GM12878 (cell line): ENCODE measurements at regions not wholly inside any gene's neighbourhood (a gene's known extent, or its start where the extent isn't known, plus 50 kb on each side); places are given as distances from the start of the nearest gene placed in this dataset.

Source experiments
- ATAC-seq: fragments of 200-7000 bp; cut with Tn5 transposase; 3 replicates; pipeline ENCODE4 v1.9.1; 2020; ENCODE audit warnings: mild to moderate bottlenecking, moderate library complexity
- BruUV-seq: library from RNA; stranded (reverse); fragments of 400-500 nt; replicated peaks from 2 replicates; lab custom pipeline; 2021; lab: Mats Ljungman, UMichigan
- CTCF ChIA-PET: fragments of 300-600 bp; sonication (Branson Sonifier 250); formaldehyde crosslinking; extraction: SDS; loops from one replicate; lab custom pipeline; 2021; ENCODE audit warnings: inconsistent platforms; lab: Yijun Ruan, JAX
- POLR2A ChIA-PET: fragments of 350-600 bp; formaldehyde crosslinking; extraction: SDS; loops from one replicate; lab custom pipeline; 2021; ENCODE audit warnings: inconsistent platforms; lab: Charles Lee
- RAD21 ChIA-PET: fragments of 300-600 bp; sonication (Branson Sonifier 250); formaldehyde crosslinking; loops from one replicate; lab custom pipeline; 2023; ENCODE audit warnings: antibody characterized with exemption; ENCODE audit not compliant: unreplicated experiment; lab: Charles Lee
- SMC1A ChIA-PET: fragments of 300-600 bp; sonication (Branson Sonifier 250); formaldehyde crosslinking; loops from one replicate; lab custom pipeline; 2023; ENCODE audit not compliant: unreplicated experiment, uncharacterized antibody; lab: Charles Lee
- DNase-seq: peaks from one replicate; pipeline ENCODE4 v3.0.0-alpha.2; 2011; ENCODE audit warnings: low read depth, low spot score
- FAIRE-seq: peaks from 3 replicates; lab custom pipeline; 2011; peaks lifted over from hg19 to GRCh38; lab: Jason Lieb, UNC
- H2AFZ ChIP-seq: 2 replicates; pipeline ENCODE4 v1.6.0; 2011; ENCODE audit warnings: low read depth, low read length, control low read depth; ENCODE audit not compliant: control insufficient read depth
- H3K27ac ChIP-seq: 2 replicates; pipeline ENCODE4 v1.5.1; 2011; ENCODE audit warnings: control low read depth; ENCODE audit not compliant: control insufficient read depth, insufficient read depth
- H3K27me3 ChIP-seq, 2 experiments: replicated peaks in 1 of 2; 2 replicates each; pipeline versions ENCODE4 v1.6.0 to v1.6.1; 2011; ENCODE audit warnings: low read length in 1 of 2; ENCODE audit not compliant: control insufficient read depth in 2 of 2, insufficient read depth in 2 of 2
- H3K36me3 ChIP-seq, 2 experiments: 2 replicates each; pipeline ENCODE4 v1.5.1; 2011; ENCODE audit warnings: low read length in 1 of 2; ENCODE audit not compliant: control insufficient read depth in 2 of 2, insufficient read depth in 2 of 2
- H3K4me1 ChIP-seq: 2 replicates; pipeline ENCODE4 v1.6.1; 2011; ENCODE audit warnings: mild to moderate bottlenecking, low read length, moderate library complexity, mixed read lengths; ENCODE audit not compliant: control insufficient read depth, insufficient read depth
- H3K4me2 ChIP-seq: 2 replicates; pipeline ENCODE4 v1.6.0; 2011; ENCODE audit warnings: control low read depth; ENCODE audit not compliant: control insufficient read depth, insufficient read depth
- H3K4me3 ChIP-seq: fragments of 200-600 bp; sonication (generic); 2 replicates; pipeline ENCODE4 v1.5.1; 2016
- H3K79me2 ChIP-seq: 2 replicates; pipeline ENCODE4 v1.6.0; 2011; ENCODE audit warnings: low read length; ENCODE audit not compliant: control insufficient read depth, insufficient read depth
- H3K9ac ChIP-seq: 2 replicates; pipeline ENCODE4 v1.8.0; 2011; ENCODE audit warnings: low read length, control low read depth, mixed read lengths; ENCODE audit not compliant: control insufficient read depth, insufficient read depth
- H3K9me3 ChIP-seq: replicated peaks from 3 replicates; pipeline ENCODE4 v1.5.1; 2011; ENCODE audit warnings: mild to moderate bottlenecking, low read length; ENCODE audit not compliant: control insufficient read depth, insufficient read depth
- H4K20me1 ChIP-seq: 2 replicates; pipeline ENCODE4 v1.6.0; 2011; ENCODE audit not compliant: control insufficient read depth, insufficient read depth
- CBX3 ChIP-seq: fragments of 200-600 bp; sonication (generic); IDR thresholded peaks from 2 replicates; pipeline ENCODE4 v1.6.1; 2016; ENCODE audit warnings: low read depth, borderline replicate concordance
- STAT3 ChIP-seq: IDR thresholded peaks from 2 replicates; pipeline ENCODE4 v1.6.1; 2011; ENCODE audit warnings: low read depth, low read length, improper control_type of control experiment
- ZNF217 ChIP-seq: fragments of 450-650 bp; IDR thresholded peaks from 2 replicates; pipeline ENCODE4 v1.6.1; 2017; ENCODE audit warnings: antibody characterized with exemption, mild to moderate bottlenecking
- WGBS: methylation state at CpG from one replicate; pipeline ENCODE4 v1.1.6; 2016; ENCODE audit warnings: low lambda C conversion rate; ENCODE audit not compliant: insufficient replicate concordance, insufficient coverage; ENCODE audit errors: missing lambda C conversion rate; 5-methylcytosine and 5-hydroxymethylcytosine counted together
- in situ Hi-C: fragments of 300-500 bp; cut with MboI; formaldehyde crosslinking; loops from 9 replicates; pipeline ENCODE4 v1.14.3; 2018; ENCODE audit warnings: mixed read lengths
- intact Hi-C: fragments of 100-400 bp; cut with micrococcal nuclease; formaldehyde crosslinking; loops from one replicate; pipeline ENCODE4 v1.14.2; 2022; ENCODE audit not compliant: unreplicated experiment
- TF ChIP-seq, protein P1 (sequence below): fragments of 450-650 bp; formaldehyde crosslinking; IDR thresholded peaks from 2 replicates; pipeline ENCODE4 v1.4.0; 2020; ENCODE audit warnings: mild to moderate bottlenecking, moderate library complexity
- TF ChIP-seq, protein P2 (sequence below): fragments of 450-650 bp; IDR thresholded peaks from 2 replicates; pipeline ENCODE4 v1.6.1; 2018; ENCODE audit warnings: mild to moderate bottlenecking, low read depth, moderate library complexity; ENCODE audit not compliant: partially characterized antibody
- TF ChIP-seq, protein P3 (sequence below): IDR thresholded peaks from 2 replicates; pipeline ENCODE4 v1.6.1; 2011; ENCODE audit warnings: low read depth, mild to moderate bottlenecking, low read length, moderate library complexity, borderline replicate concordance; ENCODE audit errors: extremely low read depth
- TF ChIP-seq, protein P4 (sequence below): fragments of 450-650 bp; formaldehyde crosslinking; IDR thresholded peaks from 2 replicates; pipeline ENCODE4 v1.5.0; 2022; ENCODE audit warnings: mild to moderate bottlenecking, missing genetic modification characterization
- TF ChIP-seq, protein P5 (sequence below), 3 experiments: IDR thresholded peaks in 2 of 3; conservative IDR thresholded peaks in 1 of 3; 2 replicates each; pipeline ENCODE4 v1.5.1; 2011; ENCODE audit warnings: low read depth in 3 of 3, low read length in 3 of 3, mild to moderate bottlenecking in 3 of 3, control low read depth in 2 of 3, moderate library complexity in 2 of 3, inconsistent platforms in 1 of 3, mixed read lengths in 1 of 3; ENCODE audit not compliant: control insufficient read depth in 2 of 3, insufficient read depth in 1 of 3; ENCODE audit errors: extremely low read depth in 1 of 3

DNA sequence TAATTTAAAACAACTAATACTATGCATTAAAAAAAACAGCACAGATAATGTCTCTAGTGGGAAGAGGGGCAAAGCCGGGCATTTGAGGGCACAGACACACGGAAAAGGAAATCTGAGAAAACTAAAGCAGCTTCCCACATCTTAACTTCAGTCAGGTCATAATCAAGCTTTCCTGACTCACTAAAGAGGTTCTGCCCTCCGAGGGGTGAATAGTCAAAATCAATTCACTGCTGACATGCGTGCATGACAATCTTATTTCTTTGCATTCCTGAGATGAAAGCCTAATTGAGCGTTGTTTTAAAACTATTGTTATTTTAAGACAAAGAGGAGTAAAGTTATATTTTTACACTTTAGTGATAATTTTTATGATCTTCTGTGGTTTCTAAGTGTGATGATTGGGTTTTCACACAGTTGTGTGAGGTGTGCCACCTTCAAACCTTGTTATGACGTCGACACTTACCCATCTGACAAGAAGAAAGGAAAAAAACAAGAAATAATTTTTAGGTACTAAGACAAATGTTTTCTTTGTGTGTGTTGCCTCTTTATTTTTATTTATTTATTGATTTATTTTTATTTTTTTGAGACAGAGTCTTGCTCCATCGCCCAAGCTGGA, 90.9 kb downstream of the GATA6 start (continued):
- TF ChIP-seq, protein P1, sequence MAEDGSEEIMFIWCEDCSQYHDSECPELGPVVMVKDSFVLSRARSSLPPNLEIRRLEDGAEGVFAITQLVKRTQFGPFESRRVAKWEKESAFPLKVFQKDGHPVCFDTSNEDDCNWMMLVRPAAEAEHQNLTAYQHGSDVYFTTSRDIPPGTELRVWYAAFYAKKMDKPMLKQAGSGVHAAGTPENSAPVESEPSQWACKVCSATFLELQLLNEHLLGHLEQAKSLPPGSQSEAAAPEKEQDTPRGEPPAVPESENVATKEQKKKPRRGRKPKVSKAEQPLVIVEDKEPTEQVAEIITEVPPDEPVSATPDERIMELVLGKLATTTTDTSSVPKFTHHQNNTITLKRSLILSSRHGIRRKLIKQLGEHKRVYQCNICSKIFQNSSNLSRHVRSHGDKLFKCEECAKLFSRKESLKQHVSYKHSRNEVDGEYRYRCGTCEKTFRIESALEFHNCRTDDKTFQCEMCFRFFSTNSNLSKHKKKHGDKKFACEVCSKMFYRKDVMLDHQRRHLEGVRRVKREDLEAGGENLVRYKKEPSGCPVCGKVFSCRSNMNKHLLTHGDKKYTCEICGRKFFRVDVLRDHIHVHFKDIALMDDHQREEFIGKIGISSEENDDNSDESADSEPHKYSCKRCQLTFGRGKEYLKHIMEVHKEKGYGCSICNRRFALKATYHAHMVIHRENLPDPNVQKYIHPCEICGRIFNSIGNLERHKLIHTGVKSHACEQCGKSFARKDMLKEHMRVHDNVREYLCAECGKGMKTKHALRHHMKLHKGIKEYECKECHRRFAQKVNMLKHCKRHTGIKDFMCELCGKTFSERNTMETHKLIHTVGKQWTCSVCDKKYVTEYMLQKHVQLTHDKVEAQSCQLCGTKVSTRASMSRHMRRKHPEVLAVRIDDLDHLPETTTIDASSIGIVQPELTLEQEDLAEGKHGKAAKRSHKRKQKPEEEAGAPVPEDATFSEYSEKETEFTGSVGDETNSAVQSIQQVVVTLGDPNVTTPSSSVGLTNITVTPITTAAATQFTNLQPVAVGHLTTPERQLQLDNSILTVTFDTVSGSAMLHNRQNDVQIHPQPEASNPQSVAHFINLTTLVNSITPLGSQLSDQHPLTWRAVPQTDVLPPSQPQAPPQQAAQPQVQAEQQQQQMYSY = no peak
- TF ChIP-seq, protein P2, sequence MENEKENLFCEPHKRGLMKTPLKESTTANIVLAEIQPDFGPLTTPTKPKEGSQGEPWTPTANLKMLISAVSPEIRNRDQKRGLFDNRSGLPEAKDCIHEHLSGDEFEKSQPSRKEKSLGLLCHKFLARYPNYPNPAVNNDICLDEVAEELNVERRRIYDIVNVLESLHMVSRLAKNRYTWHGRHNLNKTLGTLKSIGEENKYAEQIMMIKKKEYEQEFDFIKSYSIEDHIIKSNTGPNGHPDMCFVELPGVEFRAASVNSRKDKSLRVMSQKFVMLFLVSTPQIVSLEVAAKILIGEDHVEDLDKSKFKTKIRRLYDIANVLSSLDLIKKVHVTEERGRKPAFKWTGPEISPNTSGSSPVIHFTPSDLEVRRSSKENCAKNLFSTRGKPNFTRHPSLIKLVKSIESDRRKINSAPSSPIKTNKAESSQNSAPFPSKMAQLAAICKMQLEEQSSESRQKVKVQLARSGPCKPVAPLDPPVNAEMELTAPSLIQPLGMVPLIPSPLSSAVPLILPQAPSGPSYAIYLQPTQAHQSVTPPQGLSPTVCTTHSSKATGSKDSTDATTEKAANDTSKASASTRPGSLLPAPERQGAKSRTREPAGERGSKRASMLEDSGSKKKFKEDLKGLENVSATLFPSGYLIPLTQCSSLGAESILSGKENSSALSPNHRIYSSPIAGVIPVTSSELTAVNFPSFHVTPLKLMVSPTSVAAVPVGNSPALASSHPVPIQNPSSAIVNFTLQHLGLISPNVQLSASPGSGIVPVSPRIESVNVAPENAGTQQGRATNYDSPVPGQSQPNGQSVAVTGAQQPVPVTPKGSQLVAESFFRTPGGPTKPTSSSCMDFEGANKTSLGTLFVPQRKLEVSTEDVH = no peak
- TF ChIP-seq CBX3 (no peak), STAT3 (no peak)
- TF ChIP-seq, all 136 proteins: peak for 0

DNA sequence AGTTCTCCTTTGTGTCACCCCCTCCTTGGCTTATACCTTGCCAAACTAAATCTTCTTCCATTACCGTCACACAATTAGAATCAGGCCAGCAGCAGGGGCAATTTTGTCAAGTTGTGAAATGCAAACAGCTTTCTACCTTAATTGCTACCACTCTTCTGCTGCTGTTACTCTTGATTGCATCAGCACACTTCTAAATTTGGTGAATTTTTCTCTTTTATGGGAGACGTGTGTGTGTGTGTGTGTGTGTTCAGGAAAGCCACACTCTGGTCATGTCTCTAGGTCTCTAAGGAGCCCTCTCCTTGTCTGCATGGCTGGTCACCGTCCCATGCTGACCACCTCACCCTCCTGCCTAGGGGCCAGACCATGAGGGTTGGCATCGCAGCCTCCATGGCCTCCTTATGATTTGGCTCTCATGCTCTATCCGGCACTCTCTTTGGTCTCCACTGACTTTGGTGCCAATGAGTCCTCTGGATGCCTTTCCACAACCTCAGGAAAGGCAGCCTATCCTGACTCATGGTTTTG, 87.7 kb downstream of the GATA6 start:
- Histone ChIP-seq H3K36me3 (no peaks in the 10 kb centered on the region), H2AFZ (no peak overlapping the region), H3K27me3 (no peaks in the 10 kb centered on the region), H3K9ac (no peak overlapping the region), H3K4me1 (no peaks in the 10 kb centered on the region), H3K79me2 (no peaks in the 10 kb centered on the region), H3K4me3 (no peak overlapping the region), H3K4me2 (no peak overlapping the region), H3K27ac (no peak overlapping the region), H4K20me1 (no peaks in the 10 kb centered on the region), H3K9me3 (no peaks in the 10 kb centered on the region)
- in situ Hi-C loops (no loop called here), intact Hi-C loops (loop anchor here (10.0 kb wide), 2 partner anchors 58 to 298 kb away; no protein-coding TSS in a partner anchor)
- ChIA-PET RAD21 (no interaction called here), SMC1A (no interaction called here), CTCF (no interaction called here), POLR2A (no interaction called here)
- WGBS = 41% methylated on average over 5 of the region's 5 CpGs
- no peak for DNase-seq
- ATAC-seq = no peak
- FAIRE-seq = no peak
- BruUV-seq = no TSS peak
- TF ChIP-seq, protein P3, sequence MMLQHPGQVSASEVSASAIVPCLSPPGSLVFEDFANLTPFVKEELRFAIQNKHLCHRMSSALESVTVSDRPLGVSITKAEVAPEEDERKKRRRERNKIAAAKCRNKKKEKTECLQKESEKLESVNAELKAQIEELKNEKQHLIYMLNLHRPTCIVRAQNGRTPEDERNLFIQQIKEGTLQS = no peak
- TF ChIP-seq, protein P4, sequence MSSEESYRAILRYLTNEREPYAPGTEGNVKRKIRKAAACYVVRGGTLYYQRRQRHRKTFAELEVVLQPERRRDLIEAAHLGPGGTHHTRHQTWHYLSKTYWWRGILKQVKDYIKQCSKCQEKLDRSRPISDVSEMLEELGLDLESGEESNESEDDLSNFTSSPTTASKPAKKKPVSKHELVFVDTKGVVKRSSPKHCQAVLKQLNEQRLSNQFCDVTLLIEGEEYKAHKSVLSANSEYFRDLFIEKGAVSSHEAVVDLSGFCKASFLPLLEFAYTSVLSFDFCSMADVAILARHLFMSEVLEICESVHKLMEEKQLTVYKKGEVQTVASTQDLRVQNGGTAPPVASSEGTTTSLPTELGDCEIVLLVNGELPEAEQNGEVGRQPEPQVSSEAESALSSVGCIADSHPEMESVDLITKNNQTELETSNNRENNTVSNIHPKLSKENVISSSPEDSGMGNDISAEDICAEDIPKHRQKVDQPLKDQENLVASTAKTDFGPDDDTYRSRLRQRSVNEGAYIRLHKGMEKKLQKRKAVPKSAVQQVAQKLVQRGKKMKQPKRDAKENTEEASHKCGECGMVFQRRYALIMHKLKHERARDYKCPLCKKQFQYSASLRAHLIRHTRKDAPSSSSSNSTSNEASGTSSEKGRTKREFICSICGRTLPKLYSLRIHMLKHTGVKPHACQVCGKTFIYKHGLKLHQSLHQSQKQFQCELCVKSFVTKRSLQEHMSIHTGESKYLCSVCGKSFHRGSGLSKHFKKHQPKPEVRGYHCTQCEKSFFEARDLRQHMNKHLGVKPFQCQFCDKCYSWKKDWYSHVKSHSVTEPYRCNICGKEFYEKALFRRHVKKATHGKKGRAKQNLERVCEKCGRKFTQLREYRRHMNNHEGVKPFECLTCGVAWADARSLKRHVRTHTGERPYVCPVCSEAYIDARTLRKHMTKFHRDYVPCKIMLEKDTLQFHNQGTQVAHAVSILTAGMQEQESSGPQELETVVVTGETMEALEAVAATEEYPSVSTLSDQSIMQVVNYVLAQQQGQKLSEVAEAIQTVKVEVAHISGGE (CRISPR knock-in tag) = no peak
- TF ChIP-seq ZNF217 = no peak
- TF ChIP-seq, protein P5, sequence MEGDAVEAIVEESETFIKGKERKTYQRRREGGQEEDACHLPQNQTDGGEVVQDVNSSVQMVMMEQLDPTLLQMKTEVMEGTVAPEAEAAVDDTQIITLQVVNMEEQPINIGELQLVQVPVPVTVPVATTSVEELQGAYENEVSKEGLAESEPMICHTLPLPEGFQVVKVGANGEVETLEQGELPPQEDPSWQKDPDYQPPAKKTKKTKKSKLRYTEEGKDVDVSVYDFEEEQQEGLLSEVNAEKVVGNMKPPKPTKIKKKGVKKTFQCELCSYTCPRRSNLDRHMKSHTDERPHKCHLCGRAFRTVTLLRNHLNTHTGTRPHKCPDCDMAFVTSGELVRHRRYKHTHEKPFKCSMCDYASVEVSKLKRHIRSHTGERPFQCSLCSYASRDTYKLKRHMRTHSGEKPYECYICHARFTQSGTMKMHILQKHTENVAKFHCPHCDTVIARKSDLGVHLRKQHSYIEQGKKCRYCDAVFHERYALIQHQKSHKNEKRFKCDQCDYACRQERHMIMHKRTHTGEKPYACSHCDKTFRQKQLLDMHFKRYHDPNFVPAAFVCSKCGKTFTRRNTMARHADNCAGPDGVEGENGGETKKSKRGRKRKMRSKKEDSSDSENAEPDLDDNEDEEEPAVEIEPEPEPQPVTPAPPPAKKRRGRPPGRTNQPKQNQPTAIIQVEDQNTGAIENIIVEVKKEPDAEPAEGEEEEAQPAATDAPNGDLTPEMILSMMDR (IDR thresholded peaks at IDR 0.05 in 2 of 3, conservative IDR thresholded peaks at IDR 0.05 in 1 of 3; ENCODE audit: control insufficient read depth in 2 of 3, extremely low read depth in 1 of 3, insufficient read depth in 1 of 3, low read depth in 3 of 3, low read length in 3 of 3) = no peak
